GM12873 (cell line): ENCODE measurements at regions not wholly inside any gene's neighbourhood (a gene's known extent, or its start where the extent isn't known, plus 50 kb on each side); places are given as distances from the start of the nearest gene placed in this dataset.

Source experiments
- TF ChIP-seq, protein P1 (sequence below): IDR thresholded peaks from 2 replicates; pipeline ENCODE4 v1.5.1; 2012; ENCODE audit warnings: low read depth, mild to moderate bottlenecking, moderate library complexity, low read length, control low read depth; ENCODE audit not compliant: insufficient read depth; ENCODE audit errors: missing control alignments

GRCh38 chr2:236867441-236868260, 218.0 kb upstream of the COPS8 start:
- TF ChIP-seq, protein P1, sequence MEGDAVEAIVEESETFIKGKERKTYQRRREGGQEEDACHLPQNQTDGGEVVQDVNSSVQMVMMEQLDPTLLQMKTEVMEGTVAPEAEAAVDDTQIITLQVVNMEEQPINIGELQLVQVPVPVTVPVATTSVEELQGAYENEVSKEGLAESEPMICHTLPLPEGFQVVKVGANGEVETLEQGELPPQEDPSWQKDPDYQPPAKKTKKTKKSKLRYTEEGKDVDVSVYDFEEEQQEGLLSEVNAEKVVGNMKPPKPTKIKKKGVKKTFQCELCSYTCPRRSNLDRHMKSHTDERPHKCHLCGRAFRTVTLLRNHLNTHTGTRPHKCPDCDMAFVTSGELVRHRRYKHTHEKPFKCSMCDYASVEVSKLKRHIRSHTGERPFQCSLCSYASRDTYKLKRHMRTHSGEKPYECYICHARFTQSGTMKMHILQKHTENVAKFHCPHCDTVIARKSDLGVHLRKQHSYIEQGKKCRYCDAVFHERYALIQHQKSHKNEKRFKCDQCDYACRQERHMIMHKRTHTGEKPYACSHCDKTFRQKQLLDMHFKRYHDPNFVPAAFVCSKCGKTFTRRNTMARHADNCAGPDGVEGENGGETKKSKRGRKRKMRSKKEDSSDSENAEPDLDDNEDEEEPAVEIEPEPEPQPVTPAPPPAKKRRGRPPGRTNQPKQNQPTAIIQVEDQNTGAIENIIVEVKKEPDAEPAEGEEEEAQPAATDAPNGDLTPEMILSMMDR: no peak

DNA sequence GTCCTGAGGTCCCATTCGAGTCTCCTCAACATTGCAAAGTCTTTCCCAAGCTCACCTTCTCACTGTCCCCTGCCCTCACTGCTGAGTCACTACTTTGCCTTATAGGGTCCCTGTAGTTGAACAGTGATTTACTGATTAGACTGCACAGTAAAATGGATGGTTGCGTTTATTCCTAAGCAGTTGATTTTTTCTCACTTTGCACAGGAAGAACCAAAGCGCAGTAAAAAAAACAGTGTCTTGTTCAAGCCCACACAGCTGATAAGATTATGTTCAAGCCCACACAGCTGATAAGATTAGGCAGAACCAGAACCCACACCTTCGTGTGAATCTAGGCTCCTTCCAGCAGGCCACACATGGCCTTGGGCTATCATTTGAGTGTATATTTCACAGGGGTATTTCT, 215.3 kb upstream of the COPS8 start:
- TF ChIP-seq, protein P1: no peak

DNA sequence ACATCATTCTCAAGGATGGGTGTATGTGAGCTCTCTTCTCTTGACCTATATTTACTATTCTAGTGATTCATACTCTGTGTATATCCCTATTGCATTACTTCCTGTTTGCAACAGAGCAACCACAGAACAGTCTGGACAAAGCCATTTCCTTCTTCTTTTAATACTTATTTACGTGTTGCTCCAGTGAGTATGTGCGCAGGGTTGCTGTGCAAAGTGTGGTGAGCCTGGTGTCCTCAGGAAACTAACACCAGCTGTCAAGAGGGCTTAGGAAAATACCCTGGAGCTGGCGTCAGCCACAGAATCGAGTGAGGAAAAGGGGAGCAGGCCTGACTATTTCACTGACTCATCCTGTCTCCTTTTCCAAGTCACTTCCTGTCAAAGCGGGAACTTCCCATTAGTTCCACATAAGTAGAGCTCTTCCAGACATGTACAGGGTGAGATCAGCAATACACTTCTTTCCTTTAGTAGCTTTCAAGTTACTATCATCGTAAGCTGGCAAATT, 214.1 kb upstream of the COPS8 start:
- TF ChIP-seq, protein P1: no peak

DNA sequence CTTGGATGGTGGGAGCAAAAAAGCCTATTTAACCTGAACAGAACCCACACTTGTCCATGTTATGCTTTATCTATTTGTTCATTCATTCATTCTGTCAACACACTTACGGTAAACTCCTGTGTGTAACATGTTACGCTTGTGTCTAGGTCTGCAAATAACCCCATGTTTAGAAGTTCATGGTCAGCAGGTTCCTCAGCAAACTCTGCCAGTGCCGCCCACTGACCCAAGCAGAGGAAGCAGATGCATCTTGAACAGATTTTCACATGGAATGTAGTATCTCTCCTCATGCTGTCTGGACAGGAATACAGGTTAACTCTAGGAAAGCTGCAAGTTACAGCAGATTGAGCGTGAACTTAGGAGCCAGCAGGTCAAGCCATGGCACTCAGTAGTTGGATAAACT, 213.7 kb upstream of the COPS8 start:
- TF ChIP-seq, protein P1: no peak

DNA sequence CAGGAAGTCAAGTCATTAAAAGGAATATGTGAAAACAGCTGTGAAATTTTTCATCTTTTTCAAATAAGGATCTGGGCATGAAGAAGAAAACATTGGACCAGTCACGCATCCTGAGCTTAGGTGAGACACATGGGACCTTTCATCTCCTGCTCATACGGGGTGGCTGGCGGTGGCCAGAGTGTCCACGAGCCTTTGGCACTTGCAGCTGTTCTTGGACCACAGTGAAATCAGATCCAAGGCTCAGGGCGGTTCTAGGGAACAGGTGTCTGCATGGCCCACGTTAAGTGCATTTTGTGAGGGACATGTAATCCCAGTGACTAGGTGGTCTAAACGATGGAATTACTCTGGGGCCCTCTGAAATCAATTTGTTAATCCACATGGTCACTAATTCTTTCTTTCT, 212.7 kb upstream of the COPS8 start:
- TF ChIP-seq, protein P1: no peak

DNA sequence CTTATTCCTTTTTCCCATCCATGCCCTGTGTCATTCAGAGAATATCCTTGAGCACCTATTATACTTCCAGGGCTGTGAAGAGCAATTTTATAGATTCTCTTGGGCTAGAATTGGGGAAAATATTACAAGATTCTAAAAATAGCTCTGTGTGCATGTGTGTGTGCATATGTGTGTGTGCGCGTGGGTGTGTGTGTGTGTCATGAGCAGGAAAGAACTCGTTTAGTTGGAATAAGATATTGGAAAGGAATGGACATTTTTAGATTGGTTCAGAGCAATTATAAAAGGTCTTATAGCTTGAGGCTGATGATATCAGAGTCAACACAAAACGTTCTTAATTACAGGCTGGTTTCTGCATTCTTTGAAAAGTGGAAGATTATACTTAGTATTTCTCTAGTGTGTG, 212.1 kb upstream of the COPS8 start:
- TF ChIP-seq, protein P1: no peak

- TF ChIP-seq, protein P1: no peak
These were observed 210.7 kb upstream of the COPS8 start for GRCh38 chr2:236874866-236875481.
